Smooth muscle cell (in vitro differentiated cells): ENCODE measurements at regions not wholly inside any gene's neighbourhood (a gene's known extent, or its start where the extent isn't known, plus 50 kb on each side); places are given as distances from the start of the nearest gene placed in this dataset.

Experiments used
- DNase-seq: peaks from one replicate; lab custom pipeline; 2025; ENCODE audit not compliant: unreplicated experiment; lab: John Stamatoyannopoulos, UW
- H2AFZ ChIP-seq: fragments of 200-600 bp; sonication (generic); 2 replicates; pipeline ENCODE4 v1.6.0; 2016; ENCODE audit warnings: antibody characterized with exemption, low read depth, mild to moderate bottlenecking
- H3F3A ChIP-seq: fragments of 200-600 bp; sonication (generic); 2 replicates; pipeline ENCODE4 v1.6.0; 2017; ENCODE audit warnings: antibody characterized with exemption, low read depth
- H3K27ac ChIP-seq: fragments of 200-600 bp; sonication (generic); 2 replicates; pipeline ENCODE4 v1.5.1; 2016; ENCODE audit warnings: low read depth, mild to moderate bottlenecking
- H3K27me3 ChIP-seq: fragments of 200-600 bp; sonication (generic); 2 replicates; pipeline ENCODE4 v1.6.1; 2016; ENCODE audit warnings: low read depth, mild to moderate bottlenecking
- H3K36me3 ChIP-seq: fragments of 200-600 bp; sonication (generic); 2 replicates; pipeline ENCODE4 v1.5.1; 2016; ENCODE audit warnings: low read depth
- H3K4me1 ChIP-seq: fragments of 200-600 bp; sonication (generic); 2 replicates; pipeline ENCODE4 v1.5.1; 2016; ENCODE audit warnings: low read depth
- H3K4me2 ChIP-seq: fragments of 200-600 bp; sonication (generic); 2 replicates; pipeline ENCODE4 v1.6.0; 2016; ENCODE audit warnings: mild to moderate bottlenecking
- H3K4me3 ChIP-seq: fragments of 200-600 bp; sonication (generic); 2 replicates; pipeline ENCODE4 v1.5.1; 2016; ENCODE audit warnings: mild to moderate bottlenecking
- H3K79me2 ChIP-seq: fragments of 200-600 bp; sonication (generic); 2 replicates; pipeline ENCODE4 v1.6.0; 2016; ENCODE audit warnings: low read depth, mild to moderate bottlenecking
- H3K9ac ChIP-seq: fragments of 200-600 bp; sonication (generic); 2 replicates; pipeline ENCODE4 v1.6.0; 2016; ENCODE audit warnings: low read depth
- H3K9me3 ChIP-seq: fragments of 200-600 bp; sonication (generic); replicated peaks from 2 replicates; pipeline ENCODE4 v1.5.1; 2016; ENCODE audit warnings: low read depth
- H4K20me1 ChIP-seq: fragments of 200-600 bp; sonication (generic); 2 replicates; pipeline ENCODE4 v1.6.0; 2016; ENCODE audit warnings: low read depth
- WGBS: methylation state at CpG from one replicate; pipeline ENCODE4 v1.1.7; 2016; ENCODE audit warnings: low lambda C conversion rate; 5-methylcytosine and 5-hydroxymethylcytosine counted together
- TF ChIP-seq, protein P1 (sequence below): fragments of 200-600 bp; sonication (generic); IDR thresholded peaks from 2 replicates; pipeline ENCODE4 v1.5.1; 2017; ENCODE audit warnings: borderline replicate concordance, mild to moderate bottlenecking, antibody characterized with exemption; ENCODE audit not compliant: insufficient read depth, poor library complexity, severe bottlenecking

DNA sequence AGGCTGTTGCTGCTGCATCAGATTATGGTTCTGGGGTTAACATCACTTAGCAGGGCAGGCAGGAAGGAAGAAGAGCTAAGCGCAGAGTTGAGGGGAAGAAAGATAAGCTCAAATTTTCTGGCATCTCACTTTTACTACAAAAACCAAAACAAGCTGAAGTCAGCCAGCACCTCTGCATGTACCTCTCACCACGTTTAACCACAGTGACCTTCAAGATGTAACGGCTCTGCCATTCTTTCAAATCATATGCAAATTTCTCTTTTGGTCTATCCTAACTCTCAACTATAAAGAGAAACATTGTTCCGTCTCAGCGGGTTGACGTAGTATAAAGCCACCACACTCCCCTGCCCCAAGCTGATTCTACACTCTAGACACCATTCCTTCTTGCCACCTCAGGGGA, 154.4 kb downstream of the OMA1 start:
- Histone ChIP-seq H2AFZ (no peak overlapping the region), H3F3A (peaks cover 3% of the 10 kb centered on the region), H3K9ac (no peak overlapping the region), H3K27me3 (no peaks in the 10 kb centered on the region), H3K79me2 (no peaks in the 10 kb centered on the region), H3K36me3 (no peaks in the 10 kb centered on the region), H3K9me3 (no peaks in the 10 kb centered on the region), H3K4me2 (no peak overlapping the region), H3K4me1 (peaks cover 24% of the 10 kb centered on the region), H4K20me1 (no peaks in the 10 kb centered on the region), H3K27ac (no peak overlapping the region), H3K4me3 (no peak overlapping the region)
- 83% methylated on average over 6 of the region's 6 CpGs for WGBS
- DNase-seq, result no peak
- TF ChIP-seq, protein P1, sequence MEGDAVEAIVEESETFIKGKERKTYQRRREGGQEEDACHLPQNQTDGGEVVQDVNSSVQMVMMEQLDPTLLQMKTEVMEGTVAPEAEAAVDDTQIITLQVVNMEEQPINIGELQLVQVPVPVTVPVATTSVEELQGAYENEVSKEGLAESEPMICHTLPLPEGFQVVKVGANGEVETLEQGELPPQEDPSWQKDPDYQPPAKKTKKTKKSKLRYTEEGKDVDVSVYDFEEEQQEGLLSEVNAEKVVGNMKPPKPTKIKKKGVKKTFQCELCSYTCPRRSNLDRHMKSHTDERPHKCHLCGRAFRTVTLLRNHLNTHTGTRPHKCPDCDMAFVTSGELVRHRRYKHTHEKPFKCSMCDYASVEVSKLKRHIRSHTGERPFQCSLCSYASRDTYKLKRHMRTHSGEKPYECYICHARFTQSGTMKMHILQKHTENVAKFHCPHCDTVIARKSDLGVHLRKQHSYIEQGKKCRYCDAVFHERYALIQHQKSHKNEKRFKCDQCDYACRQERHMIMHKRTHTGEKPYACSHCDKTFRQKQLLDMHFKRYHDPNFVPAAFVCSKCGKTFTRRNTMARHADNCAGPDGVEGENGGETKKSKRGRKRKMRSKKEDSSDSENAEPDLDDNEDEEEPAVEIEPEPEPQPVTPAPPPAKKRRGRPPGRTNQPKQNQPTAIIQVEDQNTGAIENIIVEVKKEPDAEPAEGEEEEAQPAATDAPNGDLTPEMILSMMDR, result no peak

DNA sequence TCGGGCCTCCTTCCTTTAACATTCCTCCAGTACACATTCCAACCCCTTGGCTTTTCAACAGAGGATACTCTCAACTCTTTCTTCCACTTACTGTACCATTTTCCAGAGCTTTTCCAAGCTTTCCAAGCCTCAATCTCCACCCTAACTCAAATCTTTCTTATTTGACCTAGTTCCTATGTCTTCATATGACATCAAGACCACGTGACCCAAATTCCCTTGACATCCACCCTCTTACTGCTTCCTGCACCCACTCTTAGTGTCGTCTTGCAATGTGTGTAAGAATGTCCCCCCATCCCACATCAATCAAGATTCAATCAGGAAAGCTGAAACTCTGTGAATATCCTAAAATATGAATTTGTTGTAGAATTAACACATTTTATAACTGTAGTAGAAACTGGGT, 155.0 kb downstream of the OMA1 start:
- no peak overlapping the region for H3K4me3 ChIP-seq
- H3K36me3 ChIP-seq, result no peaks in the 10 kb centered on the region
- H3F3A ChIP-seq, result peaks cover 3% of the 10 kb centered on the region
- no peak overlapping the region for H3K27ac ChIP-seq
- no peaks in the 10 kb centered on the region for H3K27me3 ChIP-seq
- H3K9ac ChIP-seq, result no peak overlapping the region
- H3K79me2 ChIP-seq, result no peaks in the 10 kb centered on the region
- H3K4me2 ChIP-seq, result no peak overlapping the region
- DNase-seq, result no peak
- no peak overlapping the region for H2AFZ ChIP-seq
- H3K9me3 ChIP-seq, result no peaks in the 10 kb centered on the region
- no peaks in the 10 kb centered on the region for H4K20me1 ChIP-seq
- WGBS, result 84% methylated on average over 3 of the region's 3 CpGs
- H3K4me1 ChIP-seq, result peaks cover 20% of the 10 kb centered on the region
- TF ChIP-seq, protein P1, result no peak

DNA sequence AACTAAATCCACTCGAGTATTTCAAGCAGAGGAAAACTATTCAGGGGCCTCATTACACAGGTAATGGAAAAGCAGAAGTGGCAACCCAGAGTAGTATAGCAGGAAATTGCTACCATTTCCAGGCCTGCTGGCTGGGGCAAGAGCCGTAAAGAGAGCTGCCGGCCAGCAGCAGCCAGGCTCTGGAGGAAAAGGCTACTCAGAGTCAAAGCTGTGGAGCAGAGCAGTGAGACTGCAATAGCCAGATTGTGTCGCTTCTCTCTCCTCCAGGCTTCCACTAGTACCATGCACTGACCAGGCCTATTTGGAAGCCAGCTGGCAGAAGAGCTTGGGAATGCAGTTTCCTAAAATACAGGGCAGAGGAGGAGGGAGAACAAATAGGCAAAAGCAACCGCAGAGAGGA, 155.5 kb downstream of the OMA1 start:
- Histone ChIP-seq H3K9me3 (no peaks in the 10 kb centered on the region), H3K4me1 (peaks cover 15% of the 10 kb centered on the region), H3K36me3 (no peaks in the 10 kb centered on the region), H3K4me2 (no peak overlapping the region), H3K9ac (no peak overlapping the region), H4K20me1 (no peaks in the 10 kb centered on the region), H3K4me3 (no peak overlapping the region), H3F3A (no peaks in the 10 kb centered on the region), H3K27ac (no peak overlapping the region), H2AFZ (no peak overlapping the region), H3K27me3 (no peaks in the 10 kb centered on the region), H3K79me2 (no peaks in the 10 kb centered on the region)
- 54% methylated on average over 5 of the region's 5 CpGs for WGBS
- TF ChIP-seq, protein P1, result no peak
- DNase-seq, result no peak

DNA sequence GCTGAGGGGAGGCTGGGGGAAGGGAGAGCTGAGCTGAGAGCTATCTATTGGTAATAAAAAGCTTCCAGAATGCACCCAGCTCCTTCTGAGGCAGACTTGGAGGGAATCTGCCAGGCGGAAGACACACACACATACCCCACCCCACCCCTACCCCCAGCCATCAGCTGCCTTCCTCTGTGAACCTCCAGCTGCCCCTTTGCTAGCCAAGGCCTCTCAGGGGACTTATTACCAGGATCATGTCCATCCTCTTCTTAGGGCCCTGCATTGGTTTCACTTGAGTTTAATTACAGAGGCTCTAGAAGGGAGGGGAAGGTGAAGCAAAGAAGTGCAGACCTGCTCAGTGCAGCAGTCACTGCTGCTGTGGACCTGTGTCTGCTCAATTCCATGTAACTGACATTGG, 156.4 kb downstream of the OMA1 start:
- no peak for DNase-seq
- 58% methylated on average over 1 of the region's 1 CpG for WGBS
- no peaks in the 10 kb centered on the region for H4K20me1 ChIP-seq
- no peaks in the 10 kb centered on the region for H3K79me2 ChIP-seq
- TF ChIP-seq, protein P1, result no peak
- no peak overlapping the region for H3K27ac ChIP-seq
- peaks cover 6% of the 10 kb centered on the region for H3K4me1 ChIP-seq
- H3K9me3 ChIP-seq, result no peaks in the 10 kb centered on the region
- no peak overlapping the region for H2AFZ ChIP-seq
- H3K36me3 ChIP-seq, result no peaks in the 10 kb centered on the region
- no peaks in the 10 kb centered on the region for H3F3A ChIP-seq
- no peak overlapping the region for H3K9ac ChIP-seq
- H3K27me3 ChIP-seq, result no peaks in the 10 kb centered on the region
- H3K4me2 ChIP-seq, result no peak overlapping the region
- no peak overlapping the region for H3K4me3 ChIP-seq
